ENCODE measurements at regions not wholly inside any gene's neighbourhood (a gene's known extent, or its start where the extent isn't known, plus 50 kb on each side); places are given as distances from the start of the nearest gene placed in this dataset.

GRCh38 chr2:4049463-4049862, 346.1 kb downstream of the DCDC2C start:
- no peak for TF ChIP-seq CTCF (IDR thresholded peaks at IDR 0.05)
- DNase-seq (no peak), ATAC-seq (ENCODE audit: low read depth) (no peak)
- no peak overlapping the region for H3K4me3 Mint-ChIP-seq
- H3K27me3 Mint-ChIP-seq, result no peaks in the 10 kb centered on the region
- intact Hi-C loops (cut with micrococcal nuclease), result no loop called here
- H3K4me1 Mint-ChIP-seq, result no peaks in the 10 kb centered on the region
- no peak overlapping the region for H3K27ac Mint-ChIP-seq
- POLR2A ChIA-PET, result no interaction called here
- no peaks in the 10 kb centered on the region for H3K9me3 Mint-ChIP-seq
- H3K36me3 Mint-ChIP-seq (ENCODE audit: low read depth), result no peaks in the 10 kb centered on the region
- CTCF ChIA-PET, result no interaction called here

- POLR2A ChIA-PET, result no interaction called here
- H3K27ac Mint-ChIP-seq, result no peak overlapping the region
- H3K4me1 Mint-ChIP-seq, result no peaks in the 10 kb centered on the region
- DNase-seq (no peak), ATAC-seq (ENCODE audit: low read depth) (no peak)
- CTCF ChIA-PET, result no interaction called here
- H3K27me3 Mint-ChIP-seq, result no peaks in the 10 kb centered on the region
- intact Hi-C loops (cut with micrococcal nuclease), result no loop called here
- H3K4me3 Mint-ChIP-seq, result no peak overlapping the region
- no peaks in the 10 kb centered on the region for H3K9me3 Mint-ChIP-seq
- H3K36me3 Mint-ChIP-seq (ENCODE audit: low read depth), result no peaks in the 10 kb centered on the region
- no peak for TF ChIP-seq CTCF (IDR thresholded peaks at IDR 0.05)
Observed at GRCh38 chr2:4053769-4054493, 350.6 kb downstream of the DCDC2C start.

DNA sequence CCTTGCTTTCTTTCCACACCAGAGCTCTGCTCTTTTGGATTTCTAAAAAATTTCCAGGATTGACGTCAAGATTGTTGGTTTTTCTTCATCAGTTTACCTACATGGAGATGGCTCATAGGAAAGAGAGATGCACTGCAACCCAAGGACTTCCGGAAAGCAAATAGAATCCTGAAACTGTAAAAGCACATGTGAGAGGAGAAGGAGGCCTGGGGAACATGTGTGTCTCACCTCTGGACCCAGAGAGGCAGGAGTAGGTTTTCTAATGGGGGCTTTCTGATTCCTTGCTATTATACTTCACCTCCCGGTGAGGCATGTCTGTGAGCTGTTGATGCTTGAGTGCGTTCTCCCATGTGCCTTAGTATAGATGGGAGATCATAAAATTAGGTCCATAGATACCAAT, 362.8 kb downstream of the DCDC2C start:
- H3K9me3 Mint-ChIP-seq, result peaks cover 2% of the 10 kb centered on the region
- CTCF ChIA-PET, result no interaction called here
- no peaks in the 10 kb centered on the region for H3K27me3 Mint-ChIP-seq
- POLR2A ChIA-PET, result no interaction called here
- no peaks in the 10 kb centered on the region for H3K36me3 Mint-ChIP-seq (ENCODE audit: low read depth)
- no peak overlapping the region for H3K27ac Mint-ChIP-seq
- intact Hi-C loops (cut with micrococcal nuclease), result no loop called here
- no peaks in the 10 kb centered on the region for H3K4me1 Mint-ChIP-seq
- TF ChIP-seq CTCF (IDR thresholded peaks at IDR 0.05), result no peak
- ATAC-seq (ENCODE audit: low read depth), result no peak
- no peak for DNase-seq
- H3K4me3 Mint-ChIP-seq, result no peak overlapping the region

DNA sequence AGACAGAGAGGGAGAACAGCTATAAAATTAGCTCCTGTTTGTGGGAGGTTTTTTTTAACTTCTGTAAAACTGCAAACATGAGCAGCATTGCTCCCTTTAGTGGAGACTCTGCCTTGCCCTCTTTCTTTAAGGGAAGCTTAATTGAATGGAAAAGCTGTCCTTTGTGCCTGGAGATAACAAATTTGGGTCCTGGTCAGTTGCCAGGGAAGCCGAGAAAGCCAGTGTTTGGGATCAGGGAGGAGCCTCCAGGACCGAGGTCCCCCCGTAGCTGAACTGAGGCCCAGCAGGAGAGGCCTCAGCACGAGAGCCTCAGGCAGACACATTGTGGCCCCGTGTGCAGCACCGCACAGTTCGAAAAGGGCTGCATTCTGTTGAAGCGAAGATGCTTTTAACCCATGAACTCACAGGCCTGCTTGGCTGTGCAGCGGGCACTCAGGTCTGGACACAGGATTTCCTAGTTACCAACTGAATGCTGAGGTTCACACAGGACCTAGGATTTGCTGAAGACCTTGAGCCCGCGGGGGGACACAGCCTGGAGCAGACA, 369.7 kb downstream of the DCDC2C start:
- intact Hi-C loops (cut with micrococcal nuclease), result no loop called here
- Mint-ChIP-seq H3K36me3 (ENCODE audit: low read depth) (no peaks in the 10 kb centered on the region), H3K4me1 (no peaks in the 10 kb centered on the region), H3K27ac (no peak overlapping the region), H3K27me3 (no peaks in the 10 kb centered on the region), H3K9me3 (peaks cover 2% of the 10 kb centered on the region), H3K4me3 (no peak overlapping the region)
- ATAC-seq (ENCODE audit: low read depth), result no peak
- no peak for TF ChIP-seq CTCF (IDR thresholded peaks at IDR 0.05)
- DNase-seq, result no peak
- ChIA-PET POLR2A (no interaction called here), CTCF (no interaction called here)

GRCh38 chr2:4077017-4077416, 373.6 kb downstream of the DCDC2C start:
- H3K27ac Mint-ChIP-seq, result no peak overlapping the region
- H3K36me3 Mint-ChIP-seq (ENCODE audit: low read depth), result no peaks in the 10 kb centered on the region
- H3K4me3 Mint-ChIP-seq, result no peak overlapping the region
- ChIA-PET CTCF (no interaction called here), POLR2A (no interaction called here)
- H3K9me3 Mint-ChIP-seq, result peaks cover 4% of the 10 kb centered on the region
- no peak for TF ChIP-seq CTCF (IDR thresholded peaks at IDR 0.05)
- no peaks in the 10 kb centered on the region for H3K4me1 Mint-ChIP-seq
- no peaks in the 10 kb centered on the region for H3K27me3 Mint-ChIP-seq
- ATAC-seq (ENCODE audit: low read depth) (no peak), DNase-seq (no peak)
- intact Hi-C loops (cut with micrococcal nuclease), result no loop called here

Data from activated B cell treated with CpG ODN at 0.5 μM for 24 hours (primary cell).